SIG-M5 (cell line): ENCODE measurements at regions not wholly inside any gene's neighbourhood (a gene's known extent, or its start where the extent isn't known, plus 50 kb on each side); places are given as distances from the start of the nearest gene placed in this dataset.
"Not testable (repeated sequence)": the region's sequence is repeated elsewhere in the genome, so short reads cannot be mapped to it uniquely, and the experiment has no call there.

Experiments used
- DNase-seq: peaks from one replicate; lab custom pipeline; 2025; lab: John Stamatoyannopoulos, UW

- DNase-seq: no peak
These were observed 292.8 kb upstream of the SFSWAP start for GRCh38 chr12:131418121-131418520.

GRCh38 chr12:131418884-131419283 is 292.0 kb upstream of the SFSWAP start:
- no peak for DNase-seq

- no peak for DNase-seq
These were observed 289.9 kb upstream of the SFSWAP start for GRCh38 chr12:131420867-131421447.

GRCh38 chr12:131421509-131422186 is 289.2 kb upstream of the SFSWAP start:
- no peak for DNase-seq

- no peak for DNase-seq
These were observed 288.7 kb upstream of the SFSWAP start for GRCh38 chr12:131422187-131422520.

GRCh38 chr12:131422744-131423143 is 288.1 kb upstream of the SFSWAP start:
- DNase-seq: no peak

- DNase-seq: no peak
These were observed 286.6 kb upstream of the SFSWAP start for GRCh38 chr12:131424270-131424669.

- DNase-seq: no peak
These were observed 285.5 kb upstream of the SFSWAP start for GRCh38 chr12:131425112-131426075.

GRCh38 chr12:131428091-131428685 is 282.7 kb upstream of the SFSWAP start:
- DNase-seq: no peak

GRCh38 chr12:131429221-131429620 is 281.7 kb upstream of the SFSWAP start:
- DNase-seq: not testable (repeated sequence)

GRCh38 chr12:131429697-131430096 is 281.2 kb upstream of the SFSWAP start:
- DNase-seq: not testable (repeated sequence)

GRCh38 chr12:131430158-131430742 is 280.6 kb upstream of the SFSWAP start:
- no peak for DNase-seq

- DNase-seq: not testable (repeated sequence)
These were observed 279.7 kb upstream of the SFSWAP start for GRCh38 chr12:131431126-131431655.

GRCh38 chr12:131432532-131433260 is 278.2 kb upstream of the SFSWAP start:
- no peak for DNase-seq

- DNase-seq: no peak
These were observed 276.4 kb upstream of the SFSWAP start for GRCh38 chr12:131434208-131435125.

GRCh38 chr12:131436922-131437705 is 273.8 kb upstream of the SFSWAP start:
- DNase-seq: no peak

- DNase-seq: no peak
These were observed 273.0 kb upstream of the SFSWAP start for GRCh38 chr12:131437706-131438492.

GRCh38 chr12:131438493-131438835 is 272.4 kb upstream of the SFSWAP start:
- not testable (repeated sequence) for DNase-seq
